ENCODE measurements at regions not wholly inside any gene's neighbourhood (a gene's known extent, or its start where the extent isn't known, plus 50 kb on each side); places are given as distances from the start of the nearest gene placed in this dataset.

GRCh38 chr6:105649192-105649591, 246.3 kb upstream of the PREP start:
- no peak for DNase-seq (ENCODE audit: low read depth)

- no peak for DNase-seq (ENCODE audit: low read depth)
Measured at GRCh38 chr6:105648276-105648675, 245.4 kb upstream of the PREP start.

- no peak for DNase-seq (ENCODE audit: low read depth)
Measured at GRCh38 chr6:105646391-105646867, 243.5 kb upstream of the PREP start.

GRCh38 chr6:105645958-105646357, 243.1 kb upstream of the PREP start:
- DNase-seq (ENCODE audit: low read depth), result no peak

- DNase-seq (ENCODE audit: low read depth), result no peak
Measured at GRCh38 chr6:105645156-105645555, 242.3 kb upstream of the PREP start.

- DNase-seq (ENCODE audit: low read depth), result no peak
Measured at GRCh38 chr6:105644691-105645090, 241.8 kb upstream of the PREP start.

- no peak for DNase-seq (ENCODE audit: low read depth)
Measured at GRCh38 chr6:105644073-105644489, 241.2 kb upstream of the PREP start.

GRCh38 chr6:105642708-105643107, 239.8 kb upstream of the PREP start:
- DNase-seq (ENCODE audit: low read depth), result no peak

GRCh38 chr6:105641504-105641903, 238.6 kb upstream of the PREP start:
- DNase-seq (ENCODE audit: low read depth), result no peak

- DNase-seq (ENCODE audit: low read depth), result no peak
Measured at GRCh38 chr6:105639124-105639523, 236.2 kb upstream of the PREP start.

GRCh38 chr6:105633814-105634213, 230.9 kb upstream of the PREP start:
- no peak for DNase-seq (ENCODE audit: low read depth)

GRCh38 chr6:105628156-105628860, 225.4 kb upstream of the PREP start:
- DNase-seq (ENCODE audit: low read depth), result no peak

GRCh38 chr6:105626295-105627158, 223.6 kb upstream of the PREP start:
- no peak for DNase-seq (ENCODE audit: low read depth)

GRCh38 chr6:105624021-105624420, 221.1 kb upstream of the PREP start:
- DNase-seq (ENCODE audit: low read depth), result no peak

GRCh38 chr6:105622226-105622625, 219.3 kb upstream of the PREP start:
- no peak for DNase-seq (ENCODE audit: low read depth)

- no peak for DNase-seq (ENCODE audit: low read depth)
Measured at GRCh38 chr6:105621564-105622175, 218.8 kb upstream of the PREP start.

- DNase-seq (ENCODE audit: low read depth), result no peak
Measured at GRCh38 chr6:105620878-105621277, 218.0 kb upstream of the PREP start.

GRCh38 chr6:105619971-105620741, 217.3 kb upstream of the PREP start:
- DNase-seq (ENCODE audit: low read depth), result no peak

- no peak for DNase-seq (ENCODE audit: low read depth)
Measured at GRCh38 chr6:105618247-105618646, 215.4 kb upstream of the PREP start.

GRCh38 chr6:105616521-105616920, 213.6 kb upstream of the PREP start:
- DNase-seq (ENCODE audit: low read depth), result no peak

- no peak for DNase-seq (ENCODE audit: low read depth)
Measured at GRCh38 chr6:105611606-105612005, 208.7 kb upstream of the PREP start.

- no peak for DNase-seq (ENCODE audit: low read depth)
Measured at GRCh38 chr6:105609375-105609991, 206.6 kb upstream of the PREP start.

Data from stimulated activated CD8-positive, alpha-beta memory T cell treated with anti-CD3 and anti-CD28 coated beads, Interleukin-15, amount 100 ng/mL, for 24 hours (primary cell).